H9 (cell line): ENCODE measurements at regions not wholly inside any gene's neighbourhood (a gene's known extent, or its start where the extent isn't known, plus 50 kb on each side); places are given as distances from the start of the nearest gene placed in this dataset.

ENCODE experiments used
- DNase-seq: peaks from one replicate; pipeline ENCODE4 v3.0.0-alpha.2; 2017
- H2AFZ ChIP-seq: one replicate; pipeline ENCODE4 v1.6.1; 2013; ENCODE audit warnings: mild to moderate bottlenecking, low read length, control low read depth, moderate library complexity
- H2AK5ac ChIP-seq: 2 replicates; pipeline ENCODE4 v1.6.1; 2013; ENCODE audit warnings: low read length, control low read depth, mixed read lengths; ENCODE audit not compliant: insufficient read length
- H2BK120ac ChIP-seq: one replicate; pipeline ENCODE4 v1.6.1; 2013; ENCODE audit warnings: low read depth, mild to moderate bottlenecking, low read length, control low read depth, inconsistent platforms; ENCODE audit not compliant: poor library complexity, severe bottlenecking
- H2BK12ac ChIP-seq: 2 replicates; pipeline ENCODE4 v1.6.1; 2013; ENCODE audit warnings: low read length, control low read depth, mixed read lengths, low read depth; ENCODE audit not compliant: insufficient read length
- H2BK15ac ChIP-seq: 2 replicates; pipeline ENCODE4 v1.6.1; 2013; ENCODE audit warnings: low read depth, low read length, control low read depth
- H2BK20ac ChIP-seq: one replicate; pipeline ENCODE4 v1.6.1; 2013; ENCODE audit warnings: low read depth, mild to moderate bottlenecking, low read length, control low read depth, inconsistent platforms; ENCODE audit not compliant: poor library complexity, severe bottlenecking
- H2BK5ac ChIP-seq: 2 replicates; pipeline ENCODE4 v1.6.1; 2013; ENCODE audit warnings: low read length, control low read depth, mixed read lengths; ENCODE audit not compliant: insufficient read length
- H3K14ac ChIP-seq: 2 replicates; pipeline ENCODE4 v1.6.1; 2013; ENCODE audit warnings: low read length, control low read depth; ENCODE audit not compliant: insufficient read depth
- H3K18ac ChIP-seq: 2 replicates; pipeline ENCODE4 v1.6.1; 2013; ENCODE audit warnings: low read depth, mild to moderate bottlenecking, mixed read lengths, low read length, control low read depth; ENCODE audit not compliant: insufficient read length
- H3K23ac ChIP-seq: 2 replicates; pipeline ENCODE4 v1.6.1; 2013; ENCODE audit warnings: low read length, control low read depth, mixed read lengths, low read depth; ENCODE audit not compliant: insufficient read length
- H3K23me2 ChIP-seq: 2 replicates; pipeline ENCODE4 v1.6.1; 2013; ENCODE audit warnings: low read depth, mild to moderate bottlenecking, mixed read lengths, low read length, control low read depth; ENCODE audit not compliant: insufficient read length, poor library complexity, severe bottlenecking
- H3K27ac ChIP-seq: 2 replicates; pipeline ENCODE4 v1.5.1; 2013; ENCODE audit warnings: low read length, control low read depth, mixed read lengths, low read depth; ENCODE audit not compliant: insufficient read length
- H3K27me3 ChIP-seq: 2 replicates; pipeline ENCODE4 v1.6.1; 2013; ENCODE audit warnings: low read length, control low read depth, inconsistent platforms; ENCODE audit not compliant: insufficient read depth
- H3K4ac ChIP-seq: 2 replicates; pipeline ENCODE4 v1.6.1; 2013; ENCODE audit warnings: low read depth, mild to moderate bottlenecking, control low read depth, inconsistent platforms, low read length, moderate library complexity
- H3K4me1 ChIP-seq: 2 replicates; pipeline ENCODE4 v1.6.1; 2013; ENCODE audit warnings: low read length, control low read depth, inconsistent platforms; ENCODE audit not compliant: insufficient read depth
- H3K4me2 ChIP-seq: 2 replicates; pipeline ENCODE4 v1.6.1; 2013; ENCODE audit warnings: low read length, control low read depth, mixed read lengths; ENCODE audit not compliant: insufficient read length, insufficient read depth
- H3K56ac ChIP-seq: 2 replicates; pipeline ENCODE4 v1.6.1; 2013; ENCODE audit warnings: low read depth, mild to moderate bottlenecking, mixed read lengths, low read length, control low read depth; ENCODE audit not compliant: insufficient read length
- H3K79me1 ChIP-seq: 2 replicates; pipeline ENCODE4 v1.6.1; 2013; ENCODE audit warnings: low read depth, mild to moderate bottlenecking, moderate library complexity, low read length, control low read depth, inconsistent platforms; ENCODE audit not compliant: insufficient read depth, poor library complexity, severe bottlenecking
- H3K79me2 ChIP-seq: 2 replicates; pipeline ENCODE4 v1.6.1; 2013; ENCODE audit warnings: low read length, control low read depth, inconsistent platforms; ENCODE audit not compliant: insufficient read depth
- H3K9ac ChIP-seq: 2 replicates; pipeline ENCODE4 v1.6.1; 2013; ENCODE audit warnings: low read length, control low read depth, mixed read lengths; ENCODE audit not compliant: insufficient read length; ENCODE audit errors: extremely low read depth
- H3K9me3 ChIP-seq: one replicate; pipeline ENCODE4 v1.6.1; 2013; ENCODE audit warnings: low read depth, low read length, inconsistent platforms; ENCODE audit not compliant: control insufficient read depth
- H3T11ph ChIP-seq: one replicate; pipeline ENCODE4 v1.6.1; 2013; ENCODE audit warnings: mild to moderate bottlenecking, low read length, control low read depth, inconsistent platforms
- H4K20me1 ChIP-seq: one replicate; pipeline ENCODE4 v1.6.1; 2013; ENCODE audit not compliant: control insufficient read depth, insufficient read length, insufficient read depth
- H4K5ac ChIP-seq: 2 replicates; pipeline ENCODE4 v1.6.1; 2013; ENCODE audit warnings: low read depth, mild to moderate bottlenecking, mixed read lengths, low read length, control low read depth; ENCODE audit not compliant: insufficient read length
- H4K8ac ChIP-seq: replicated peaks from 2 replicates; pipeline ENCODE4 v1.6.1; 2013; ENCODE audit warnings: low read length, control low read depth, mixed read lengths, low read depth; ENCODE audit not compliant: insufficient read length
- H4K91ac ChIP-seq: 2 replicates; pipeline ENCODE4 v1.6.1; 2013; ENCODE audit warnings: low read depth, mild to moderate bottlenecking, moderate library complexity, mixed read lengths, low read length, control low read depth; ENCODE audit not compliant: insufficient read length
- H3K27ac Mint-ChIP-seq, 3 experiments: 2 replicates in 2 of 3; 3 replicates in 1 of 3; pipeline ENCODE4 v1.8.0; 2020 to 2021; ENCODE audit warnings: mixed read lengths in 3 of 3, mild to moderate bottlenecking in 1 of 3, moderate library complexity in 1 of 3
- H3K27me3 Mint-ChIP-seq: 2 replicates; pipeline ENCODE4 v1.8.0; 2021; ENCODE audit warnings: low read depth, mild to moderate bottlenecking, moderate library complexity, mixed read lengths
- H3K36me3 Mint-ChIP-seq, 3 experiments: 2 replicates in 2 of 3; 3 replicates in 1 of 3; pipeline ENCODE4 v1.8.0; 2020 to 2021; ENCODE audit warnings: low read depth in 3 of 3, mixed read lengths in 3 of 3; ENCODE audit not compliant: insufficient read depth in 1 of 3
- H3K4me1 Mint-ChIP-seq, 2 experiments: 2 replicates each; pipeline ENCODE4 v1.8.0; 2020; ENCODE audit warnings: mixed read lengths in 2 of 2
- H3K4me3 Mint-ChIP-seq, 2 experiments: 2 replicates in 1 of 2; 3 replicates in 1 of 2; pipeline ENCODE4 v1.8.0; 2020 to 2021; ENCODE audit warnings: mild to moderate bottlenecking in 2 of 2, mixed read lengths in 2 of 2, moderate library complexity in 1 of 2
- H3K9me3 Mint-ChIP-seq, 2 experiments: 2 replicates in 1 of 2; 3 replicates in 1 of 2; pipeline ENCODE4 v1.8.0; 2020; ENCODE audit warnings: mild to moderate bottlenecking in 2 of 2, mixed read lengths in 2 of 2, moderate library complexity in 1 of 2
- CTCF ChIP-seq: fragments of 200-600 bp; sonication (generic); conservative IDR thresholded peaks from 3 replicates; pipeline ENCODE4 v1.8.0; 2021; ENCODE audit warnings: antibody characterized with exemption, mild to moderate bottlenecking
- WGBS: extraction: QIAGEN DNeasy Blood & Tissue Kit; methylation state at CpG from one replicate; pipeline ENCODE4 v1.1.7; 2013; ENCODE audit warnings: missing lambda C conversion rate, low lambda C conversion rate, mixed read lengths; ENCODE audit not compliant: insufficient read length; ENCODE audit errors: extremely low coverage; 5-methylcytosine and 5-hydroxymethylcytosine counted together

GRCh38 chr14:44036248-44036647 is 470.8 kb downstream of the FSCB start:
- H2BK5ac ChIP-seq: no peak overlapping the region
- H3K18ac ChIP-seq: no peak overlapping the region
- H3K79me2 ChIP-seq: no peaks in the 10 kb centered on the region
- H2BK12ac ChIP-seq: no peak overlapping the region
- no peak for TF ChIP-seq CTCF
- H3K4me1 Mint-ChIP-seq: peaks cover 2 to 3% of the 10 kb centered on the region in 2 experiments
- H3K9me3 Mint-ChIP-seq: peaks cover 18 to 26% of the 10 kb centered on the region in 2 experiments
- no peaks in the 10 kb centered on the region for H3K23me2 ChIP-seq
- no peak overlapping the region for H3K14ac ChIP-seq
- no peak overlapping the region for H2AK5ac ChIP-seq
- H3K27me3 Mint-ChIP-seq: no peaks in the 10 kb centered on the region
- H3K36me3 Mint-ChIP-seq: peaks cover 10 to 27% (median 10%) of the 10 kb centered on the region in 3 experiments
- no peaks in the 10 kb centered on the region for H3K4me1 ChIP-seq
- no peak overlapping the region for H2BK20ac ChIP-seq
- peaks cover 8% of the 10 kb centered on the region for H3K9me3 ChIP-seq
- H3T11ph ChIP-seq: no peak overlapping the region
- H3K9ac ChIP-seq: no peak overlapping the region
- no peak overlapping the region for H3K27ac Mint-ChIP-seq
- no peak overlapping the region for H2BK120ac ChIP-seq
- no CpG with 5 or more reads among the region's 1 CpG for WGBS
- no peak overlapping the region for H3K4me2 ChIP-seq
- H3K56ac ChIP-seq: no peak overlapping the region
- H3K79me1 ChIP-seq: no peaks in the 10 kb centered on the region
- H4K5ac ChIP-seq: no peak overlapping the region
- H3K27ac ChIP-seq: no peak overlapping the region
- no peak overlapping the region for H2AFZ ChIP-seq
- H3K4me3 Mint-ChIP-seq: no peak overlapping the region
- H3K23ac ChIP-seq: no peak overlapping the region
- H4K20me1 ChIP-seq: no peaks in the 10 kb centered on the region
- H3K4ac ChIP-seq: no peak overlapping the region
- H3K27me3 ChIP-seq: no peaks in the 10 kb centered on the region
- no peak overlapping the region for H4K8ac ChIP-seq
- DNase-seq: no peak
- no peak overlapping the region for H4K91ac ChIP-seq
- H2BK15ac ChIP-seq: no peak overlapping the region
